Peyer's patch (tissue), 4 donors: ENCODE measurements at regions not wholly inside any gene's neighbourhood (a gene's known extent, or its start where the extent isn't known, plus 50 kb on each side); places are given as distances from the start of the nearest gene placed in this dataset.

Experiments used
- POLR2A ChIP-seq, 2 donors: fragments of 450-650 bp; IDR thresholded peaks; one replicate each; pipeline ENCODE4 v1.5.1; 2017; ENCODE audit warnings: antibody characterized with exemption in 2 of 2, mild to moderate bottlenecking in 2 of 2, moderate library complexity in 2 of 2
- TF ChIP-seq, protein P1 (sequence below), 6 experiments: fragments of 450-650 bp in 4 of 6; fragments of 200-600 bp in 2 of 6; sonication (generic) in 1 of 6; IDR thresholded peaks; one replicate each; pipeline ENCODE4 v1.5.1; 2017 to 2019; ENCODE audit warnings: antibody characterized with exemption in 6 of 6, mild to moderate bottlenecking in 3 of 6, moderate library complexity in 1 of 6

- TF ChIP-seq, protein P1, sequence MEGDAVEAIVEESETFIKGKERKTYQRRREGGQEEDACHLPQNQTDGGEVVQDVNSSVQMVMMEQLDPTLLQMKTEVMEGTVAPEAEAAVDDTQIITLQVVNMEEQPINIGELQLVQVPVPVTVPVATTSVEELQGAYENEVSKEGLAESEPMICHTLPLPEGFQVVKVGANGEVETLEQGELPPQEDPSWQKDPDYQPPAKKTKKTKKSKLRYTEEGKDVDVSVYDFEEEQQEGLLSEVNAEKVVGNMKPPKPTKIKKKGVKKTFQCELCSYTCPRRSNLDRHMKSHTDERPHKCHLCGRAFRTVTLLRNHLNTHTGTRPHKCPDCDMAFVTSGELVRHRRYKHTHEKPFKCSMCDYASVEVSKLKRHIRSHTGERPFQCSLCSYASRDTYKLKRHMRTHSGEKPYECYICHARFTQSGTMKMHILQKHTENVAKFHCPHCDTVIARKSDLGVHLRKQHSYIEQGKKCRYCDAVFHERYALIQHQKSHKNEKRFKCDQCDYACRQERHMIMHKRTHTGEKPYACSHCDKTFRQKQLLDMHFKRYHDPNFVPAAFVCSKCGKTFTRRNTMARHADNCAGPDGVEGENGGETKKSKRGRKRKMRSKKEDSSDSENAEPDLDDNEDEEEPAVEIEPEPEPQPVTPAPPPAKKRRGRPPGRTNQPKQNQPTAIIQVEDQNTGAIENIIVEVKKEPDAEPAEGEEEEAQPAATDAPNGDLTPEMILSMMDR (IDR thresholded peaks at IDR 0.05) = no peak
- TF ChIP-seq POLR2A (IDR thresholded peaks at IDR 0.05) = no peak
Measured at GRCh38 chr11:128244871-128245270, 342.5 kb downstream of the ETS1 start.
